ENCODE measurements at regions not wholly inside any gene's neighbourhood (a gene's known extent, or its start where the extent isn't known, plus 50 kb on each side); places are given as distances from the start of the nearest gene placed in this dataset.

DNA sequence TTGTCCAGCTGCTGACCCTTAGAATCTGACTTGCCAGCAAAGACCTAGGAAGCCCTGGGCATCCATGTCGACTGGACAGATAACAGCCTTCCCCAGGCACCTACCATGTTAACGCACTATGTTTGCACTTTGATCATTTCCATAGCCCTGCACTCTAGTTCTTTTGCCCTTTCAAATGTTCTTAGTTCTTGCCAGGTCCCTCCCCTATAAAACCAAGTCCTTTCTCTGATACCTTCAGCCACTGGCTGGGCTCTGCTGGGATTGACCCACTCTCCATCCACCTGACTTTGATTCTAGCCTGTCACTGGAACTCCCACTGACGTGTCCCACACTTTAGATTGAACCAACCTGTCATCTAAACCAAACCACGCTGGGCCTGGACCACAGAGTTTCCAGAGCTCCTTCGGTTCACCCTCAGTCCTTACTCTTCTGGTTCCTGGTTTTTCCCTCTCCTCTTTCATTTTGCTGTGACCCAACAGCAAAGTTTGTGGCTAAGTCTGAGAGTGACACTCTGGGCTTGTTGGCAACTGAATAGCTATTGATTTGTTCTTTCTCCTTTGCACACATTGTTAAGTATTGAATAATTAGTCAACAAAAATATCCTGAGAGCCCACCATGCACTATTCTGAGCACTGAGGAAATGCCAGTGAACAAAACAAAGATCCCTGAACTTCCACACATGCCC, 51.8 kb upstream of the STK38L start:
- TF ChIP-seq, protein P1, sequence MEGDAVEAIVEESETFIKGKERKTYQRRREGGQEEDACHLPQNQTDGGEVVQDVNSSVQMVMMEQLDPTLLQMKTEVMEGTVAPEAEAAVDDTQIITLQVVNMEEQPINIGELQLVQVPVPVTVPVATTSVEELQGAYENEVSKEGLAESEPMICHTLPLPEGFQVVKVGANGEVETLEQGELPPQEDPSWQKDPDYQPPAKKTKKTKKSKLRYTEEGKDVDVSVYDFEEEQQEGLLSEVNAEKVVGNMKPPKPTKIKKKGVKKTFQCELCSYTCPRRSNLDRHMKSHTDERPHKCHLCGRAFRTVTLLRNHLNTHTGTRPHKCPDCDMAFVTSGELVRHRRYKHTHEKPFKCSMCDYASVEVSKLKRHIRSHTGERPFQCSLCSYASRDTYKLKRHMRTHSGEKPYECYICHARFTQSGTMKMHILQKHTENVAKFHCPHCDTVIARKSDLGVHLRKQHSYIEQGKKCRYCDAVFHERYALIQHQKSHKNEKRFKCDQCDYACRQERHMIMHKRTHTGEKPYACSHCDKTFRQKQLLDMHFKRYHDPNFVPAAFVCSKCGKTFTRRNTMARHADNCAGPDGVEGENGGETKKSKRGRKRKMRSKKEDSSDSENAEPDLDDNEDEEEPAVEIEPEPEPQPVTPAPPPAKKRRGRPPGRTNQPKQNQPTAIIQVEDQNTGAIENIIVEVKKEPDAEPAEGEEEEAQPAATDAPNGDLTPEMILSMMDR (IDR thresholded peaks at IDR 0.05; ENCODE audit: low read depth, low read length), result no peak
- Histone ChIP-seq H3K9me3 (ENCODE audit: control insufficient read depth, insufficient read depth, low read length) (no peaks in the 10 kb centered on the region), H3K27ac (ENCODE audit: low read depth, low read length) (no peak overlapping the region), H3K4me3 (ENCODE audit: low read depth, low read length) (no peak overlapping the region), H3K27me3 (ENCODE audit: control insufficient read depth, insufficient read depth, low read length) (no peaks in the 10 kb centered on the region)
- POLR2A ChIA-PET, result interaction anchor here (1.9 kb wide), 1 partner anchor 13 kb away, joined by 14 read pairs; no protein-coding TSS in a partner anchor
- DNase-seq (ENCODE audit: low read depth, low spot score), result no peak
- CTCF ChIA-PET, result interaction anchor here (0.6 kb wide), 1 partner anchor 21 kb away, joined by 3 read pairs; no protein-coding TSS in a partner anchor

DNA sequence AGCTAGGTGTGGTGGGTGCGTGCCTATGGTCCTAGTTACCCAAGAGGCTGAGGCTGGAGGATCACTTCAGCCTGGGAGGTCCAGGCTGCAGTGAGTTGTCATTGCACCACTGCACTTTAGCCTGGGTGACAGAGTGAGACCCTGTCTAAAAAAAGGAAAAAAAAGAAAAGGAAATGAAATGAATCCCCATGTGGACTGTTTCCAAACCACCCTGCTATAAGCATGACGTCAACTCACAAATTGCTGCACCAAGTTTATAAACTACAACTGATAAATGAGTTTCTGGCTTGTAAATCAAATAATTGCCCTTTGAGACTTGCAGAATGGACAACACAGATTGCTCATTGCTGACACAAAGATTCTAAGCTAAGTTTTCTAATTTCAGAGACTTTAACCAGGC, 51.0 kb upstream of the STK38L start:
- POLR2A ChIA-PET, result interaction anchor here (1.9 kb wide), 2 partner anchors 13 to 51 kb away, joined by 9 to 14 read pairs; partner anchors contain the start of gene STK38L
- DNase-seq (ENCODE audit: low read depth, low spot score), result peak; percentile 65
- Histone ChIP-seq H3K27me3 (ENCODE audit: control insufficient read depth, insufficient read depth, low read length) (no peaks in the 10 kb centered on the region), H3K27ac (ENCODE audit: low read depth, low read length) (no peak overlapping the region), H3K4me3 (ENCODE audit: low read depth, low read length) (no peak overlapping the region), H3K9me3 (ENCODE audit: control insufficient read depth, insufficient read depth, low read length) (no peaks in the 10 kb centered on the region)
- TF ChIP-seq, protein P1 (IDR thresholded peaks at IDR 0.05; ENCODE audit: low read depth, low read length), result no peak
- CTCF ChIA-PET, result interaction anchor here (0.6 kb wide), 2 partner anchors 20 to 177 kb away, joined by 3 read pairs; no protein-coding TSS in a partner anchor

DNA sequence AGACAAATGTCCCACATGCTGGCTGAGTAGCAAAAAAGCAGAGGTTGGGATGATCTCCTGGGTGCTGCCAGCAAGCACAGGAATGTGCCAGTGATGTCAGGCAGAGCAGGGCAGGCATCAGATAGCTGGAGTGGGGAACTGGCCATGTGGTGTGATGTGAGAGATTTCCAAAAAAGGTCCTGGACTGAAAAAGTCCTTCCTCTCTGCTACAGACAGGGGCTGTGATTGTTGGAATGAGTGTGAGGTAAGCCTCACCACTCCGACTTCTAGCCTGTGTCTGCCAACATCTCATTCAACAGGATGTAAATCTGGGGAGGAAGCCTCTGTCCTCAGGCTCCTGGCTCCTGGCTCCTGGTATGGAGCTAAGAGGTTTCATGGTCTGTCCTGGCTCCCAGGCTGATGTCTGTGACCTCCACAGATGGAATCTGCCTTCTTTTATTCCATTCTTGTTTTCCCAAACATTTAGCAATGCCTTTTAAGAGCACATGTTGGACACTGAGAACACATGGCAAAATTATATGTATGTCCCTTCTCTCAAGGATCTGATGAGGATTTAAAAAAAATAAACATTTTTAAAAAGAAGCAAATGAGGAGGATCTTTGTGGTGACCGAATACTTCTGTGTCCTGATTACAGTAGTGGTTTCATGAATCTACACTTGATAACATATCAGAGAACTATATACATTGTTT, 50.1 kb upstream of the STK38L start:
- Histone ChIP-seq H3K27me3 (ENCODE audit: control insufficient read depth, insufficient read depth, low read length) (no peaks in the 10 kb centered on the region), H3K9me3 (ENCODE audit: control insufficient read depth, insufficient read depth, low read length) (no peaks in the 10 kb centered on the region), H3K27ac (ENCODE audit: low read depth, low read length) (no peak overlapping the region), H3K4me3 (ENCODE audit: low read depth, low read length) (no peak overlapping the region)
- TF ChIP-seq, protein P1 (IDR thresholded peaks at IDR 0.05; ENCODE audit: low read depth, low read length), result no peak
- ChIA-PET CTCF (interaction anchor here (0.8 kb wide), 1 partner anchor 178 kb away, joined by 3 read pairs; no protein-coding TSS in a partner anchor), POLR2A (interaction anchor here (0.5 to 1.9 kb wide), 3 partner anchors 14 to 50 kb away, joined by 3 to 14 read pairs (median 9); partner anchors contain the start of gene STK38L)
- no peak for DNase-seq (ENCODE audit: low read depth, low spot score)

Measured in AG04450 (cell line).